SU-DHL-6 (cell line): ENCODE measurements at regions not wholly inside any gene's neighbourhood (a gene's known extent, or its start where the extent isn't known, plus 50 kb on each side); places are given as distances from the start of the nearest gene placed in this dataset.

Experiments
- H2AFZ ChIP-seq: fragments of 200-600 bp; sonication (generic); 2 replicates; pipeline ENCODE4 v1.6.1; 2014; ENCODE audit warnings: low read depth, mild to moderate bottlenecking, moderate library complexity, mixed read lengths, antibody characterized with exemption, low read length; ENCODE audit not compliant: severe bottlenecking
- H3F3A ChIP-seq: fragments of 200-600 bp; shearing (Covaris generic); 2 replicates; pipeline ENCODE4 v1.6.0; 2016; ENCODE audit warnings: antibody characterized with exemption, mild to moderate bottlenecking; ENCODE audit not compliant: insufficient read depth
- H3K27ac ChIP-seq: fragments of 200-600 bp; sonication (generic); 2 replicates; pipeline ENCODE4 v1.5.1; 2016; ENCODE audit warnings: low read depth, mild to moderate bottlenecking, low read length, moderate library complexity, mixed read lengths
- H3K27me3 ChIP-seq: fragments of 200-600 bp; sonication (generic), shearing (Covaris generic); 2 replicates; pipeline ENCODE4 v1.6.0; 2014; ENCODE audit warnings: mild to moderate bottlenecking, low read length
- H3K36me3 ChIP-seq: fragments of 200-600 bp; sonication (generic); 2 replicates; pipeline ENCODE4 v1.6.1; 2014; ENCODE audit warnings: mild to moderate bottlenecking, low read length, mixed read lengths
- H3K4me2 ChIP-seq: fragments of 300-600, 200-600 bp; shearing (Covaris generic), sonication (generic); 2 replicates; pipeline ENCODE4 v1.6.0; 2014; ENCODE audit warnings: low read length, low read depth, mild to moderate bottlenecking; ENCODE audit not compliant: poor library complexity, severe bottlenecking
- H3K4me3 ChIP-seq: fragments of 200-600 bp; sonication (generic); 2 replicates; pipeline ENCODE4 v1.5.1; 2014; ENCODE audit warnings: antibody characterized with exemption, low read length, mild to moderate bottlenecking, mixed read lengths; ENCODE audit not compliant: insufficient read depth, poor library complexity, severe bottlenecking
- H3K79me2 ChIP-seq: fragments of 200-600 bp; sonication (generic); 2 replicates; pipeline ENCODE4 v1.6.1; 2014; ENCODE audit warnings: mild to moderate bottlenecking, low read length, moderate library complexity; ENCODE audit not compliant: insufficient read depth
- H3K9ac ChIP-seq: fragments of 200-600 bp; sonication (generic); 2 replicates; pipeline ENCODE4 v1.7.0; 2014; ENCODE audit warnings: mild to moderate bottlenecking, low read length
- H3K9me2 ChIP-seq: fragments of 200-600 bp; sonication (generic); replicated peaks from 2 replicates; pipeline ENCODE4 v1.6.1; 2014; ENCODE audit warnings: low read length; ENCODE audit not compliant: insufficient read depth
- H3K9me3 ChIP-seq: fragments of 200-600 bp; sonication (generic); 2 replicates; pipeline ENCODE4 v1.6.1; 2014; ENCODE audit warnings: low read length, mixed read lengths; ENCODE audit not compliant: insufficient read depth
- H4K20me1 ChIP-seq: fragments of 200-600 bp; sonication (generic); 2 replicates; pipeline ENCODE4 v1.6.1; 2014; ENCODE audit warnings: low read depth, mild to moderate bottlenecking, antibody characterized with exemption, low read length, moderate library complexity, mixed read lengths
- CTCF ChIP-seq: fragments of 200-600 bp; sonication (generic); IDR thresholded peaks from one replicate; pipeline ENCODE4 v1.5.1; 2017; ENCODE audit warnings: antibody characterized with exemption, mild to moderate bottlenecking, low read length, moderate library complexity; ENCODE audit not compliant: insufficient read depth, poor library complexity, severe bottlenecking
- EZH2phosphoT487 ChIP-seq: fragments of 200-600 bp; sonication (generic), shearing (Covaris generic); conservative IDR thresholded peaks from 2 replicates; pipeline ENCODE4 v1.6.1; 2018; ENCODE audit warnings: mild to moderate bottlenecking, antibody characterized with exemption, low read length, moderate library complexity, mixed read lengths

GRCh38 chr1:182191381-182192115 is 130.0 kb upstream of the ZNF648 start:
- H2AFZ ChIP-seq = no peak overlapping the region
- H3K9me3 ChIP-seq = no peaks in the 10 kb centered on the region
- H3K79me2 ChIP-seq = no peaks in the 10 kb centered on the region
- TF ChIP-seq CTCF (no peak), EZH2phosphoT487 (no peak)
- H3K9ac ChIP-seq = no peak overlapping the region
- no peak overlapping the region for H3K4me3 ChIP-seq
- no peak overlapping the region for H3K27ac ChIP-seq
- H3K27me3 ChIP-seq = no peaks in the 10 kb centered on the region
- no peaks in the 10 kb centered on the region for H3K9me2 ChIP-seq
- no peaks in the 10 kb centered on the region for H3K36me3 ChIP-seq
- H3F3A ChIP-seq = no peaks in the 10 kb centered on the region
- no peaks in the 10 kb centered on the region for H4K20me1 ChIP-seq
- no peak overlapping the region for H3K4me2 ChIP-seq

- Histone ChIP-seq H3K4me2 (no peak overlapping the region), H3K4me3 (no peak overlapping the region), H3F3A (no peaks in the 10 kb centered on the region), H3K9me2 (no peaks in the 10 kb centered on the region), H3K79me2 (no peaks in the 10 kb centered on the region), H3K9ac (no peak overlapping the region), H4K20me1 (no peaks in the 10 kb centered on the region), H3K27me3 (no peaks in the 10 kb centered on the region), H2AFZ (no peak overlapping the region), H3K27ac (no peak overlapping the region), H3K36me3 (no peaks in the 10 kb centered on the region), H3K9me3 (no peaks in the 10 kb centered on the region)
- TF ChIP-seq CTCF = no peak
- no peak for TF ChIP-seq EZH2phosphoT487
These were observed 128.1 kb upstream of the ZNF648 start for GRCh38 chr1:182189535-182190066.

- Histone ChIP-seq H3K9ac (no peak overlapping the region), H3K36me3 (no peaks in the 10 kb centered on the region), H3K79me2 (no peaks in the 10 kb centered on the region), H4K20me1 (no peaks in the 10 kb centered on the region), H3K27me3 (no peaks in the 10 kb centered on the region), H3K4me2 (no peak overlapping the region), H3K27ac (no peak overlapping the region), H3K4me3 (no peak overlapping the region), H3F3A (no peaks in the 10 kb centered on the region), H2AFZ (no peak overlapping the region), H3K9me3 (no peaks in the 10 kb centered on the region), H3K9me2 (no peaks in the 10 kb centered on the region)
- no peak for TF ChIP-seq EZH2phosphoT487
- TF ChIP-seq CTCF = no peak
These were observed 125.2 kb upstream of the ZNF648 start for GRCh38 chr1:182186757-182187146.
